Duodenal mucosa (tissue), 2 donors: ENCODE measurements at regions not wholly inside any gene's neighbourhood (a gene's known extent, or its start where the extent isn't known, plus 50 kb on each side); places are given as distances from the start of the nearest gene placed in this dataset.

Experiments
- H3K27ac ChIP-seq: one replicate; pipeline ENCODE4 v1.7.0; 2013; ENCODE audit warnings: low read depth, low read length
- H3K27me3 ChIP-seq, 2 donors: one replicate each; pipeline ENCODE4 v1.7.0; 2013; ENCODE audit warnings: low read length in 2 of 2, control low read depth in 1 of 2; ENCODE audit not compliant: insufficient read depth in 2 of 2, control insufficient read depth in 1 of 2
- H3K36me3 ChIP-seq, 2 donors: one replicate each; pipeline ENCODE4 v1.7.0; 2013; ENCODE audit warnings: low read length in 2 of 2, control low read depth in 1 of 2; ENCODE audit not compliant: insufficient read depth in 2 of 2, control insufficient read depth in 1 of 2
- H3K4me1 ChIP-seq, 2 donors: one replicate each; pipeline ENCODE4 v1.7.0; 2013; ENCODE audit warnings: low read length in 2 of 2, control low read depth in 1 of 2; ENCODE audit not compliant: insufficient read depth in 2 of 2, control insufficient read depth in 1 of 2
- H3K4me3 ChIP-seq, 2 donors: one replicate each; pipeline ENCODE4 v1.7.0; 2013; ENCODE audit warnings: low read length in 2 of 2, low read depth in 1 of 2
- H3K9ac ChIP-seq, 2 donors: one replicate each; pipeline ENCODE4 v1.7.0; 2013; ENCODE audit warnings: low read length in 2 of 2, low read depth in 1 of 2
- H3K9me3 ChIP-seq, 2 donors: one replicate each; pipeline ENCODE4 v1.7.0; 2013; ENCODE audit warnings: low read length in 2 of 2, control low read depth in 1 of 2; ENCODE audit not compliant: control insufficient read depth in 1 of 2

DNA sequence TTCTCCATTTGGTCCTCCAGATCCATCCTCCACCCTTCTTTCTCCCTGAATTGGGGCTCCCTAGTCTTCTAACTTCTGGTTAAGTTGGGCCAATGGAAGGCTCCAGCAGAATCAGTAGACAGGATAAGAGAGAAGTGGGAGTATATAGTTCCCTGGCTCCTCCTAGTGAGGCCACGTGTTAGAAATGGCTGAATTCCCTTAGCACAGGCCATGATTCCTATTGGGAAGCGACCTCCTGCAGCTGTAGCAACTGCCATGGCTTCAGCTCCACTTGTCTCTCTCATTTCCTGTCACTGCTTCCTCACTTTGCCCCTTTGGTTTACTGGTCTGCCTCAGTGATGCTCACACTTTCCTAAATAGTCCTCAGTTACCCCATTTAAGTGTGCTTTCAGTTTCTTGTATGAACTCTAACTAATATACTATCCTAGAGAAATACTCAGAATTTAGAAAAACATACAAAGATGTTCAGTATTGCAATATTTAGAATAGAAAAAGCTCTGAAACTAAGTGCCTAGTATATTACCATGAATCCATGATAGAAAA lies 104.8 kb upstream of the SMARCA2 start:
- H3K4me1 ChIP-seq: no peaks in the 10 kb centered on the region
- H3K4me3 ChIP-seq: no peak overlapping the region
- H3K27ac ChIP-seq: no peak overlapping the region
- H3K9me3 ChIP-seq: no peaks in the 10 kb centered on the region
- H3K9ac ChIP-seq: no peak overlapping the region
- no peaks in the 10 kb centered on the region for H3K27me3 ChIP-seq
- H3K36me3 ChIP-seq: no peaks in the 10 kb centered on the region

DNA sequence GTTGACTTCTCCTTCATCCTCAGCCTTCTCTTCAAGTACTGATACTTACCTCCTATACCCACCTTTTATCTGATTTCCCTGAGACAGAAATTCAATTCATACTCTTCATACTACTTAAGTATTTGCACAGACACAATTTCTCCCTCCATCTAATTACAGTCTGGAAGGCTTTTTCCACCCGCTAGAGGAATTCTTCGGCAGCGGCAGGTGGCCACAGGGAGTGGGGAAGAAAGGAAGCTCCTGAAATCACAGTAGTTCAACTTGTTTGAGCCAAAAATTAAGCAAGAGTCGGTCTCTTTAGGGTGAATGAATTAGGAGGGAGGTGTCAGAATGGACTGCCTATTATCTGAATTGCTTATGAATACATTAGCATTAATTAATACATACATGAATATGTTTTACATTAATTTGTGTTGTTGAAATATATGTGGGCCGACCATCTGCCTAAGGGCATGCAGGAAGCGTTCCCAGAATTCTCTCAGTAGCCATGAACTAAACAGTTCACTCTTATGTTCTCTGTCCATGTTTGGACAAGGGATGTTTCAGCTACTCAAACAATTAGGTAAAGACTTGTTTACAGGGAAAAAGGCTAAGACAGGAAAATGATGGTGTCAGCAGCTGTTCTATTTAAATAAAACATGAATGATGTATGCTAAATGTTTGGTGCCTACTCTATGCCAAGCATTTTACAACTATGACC lies 101.4 kb upstream of the SMARCA2 start:
- H3K9ac ChIP-seq: no peak overlapping the region
- no peaks in the 10 kb centered on the region for H3K27me3 ChIP-seq
- H3K4me1 ChIP-seq: no peaks in the 10 kb centered on the region
- H3K27ac ChIP-seq: no peak overlapping the region
- H3K36me3 ChIP-seq: no peaks in the 10 kb centered on the region
- H3K4me3 ChIP-seq: no peak overlapping the region
- no peaks in the 10 kb centered on the region for H3K9me3 ChIP-seq

DNA sequence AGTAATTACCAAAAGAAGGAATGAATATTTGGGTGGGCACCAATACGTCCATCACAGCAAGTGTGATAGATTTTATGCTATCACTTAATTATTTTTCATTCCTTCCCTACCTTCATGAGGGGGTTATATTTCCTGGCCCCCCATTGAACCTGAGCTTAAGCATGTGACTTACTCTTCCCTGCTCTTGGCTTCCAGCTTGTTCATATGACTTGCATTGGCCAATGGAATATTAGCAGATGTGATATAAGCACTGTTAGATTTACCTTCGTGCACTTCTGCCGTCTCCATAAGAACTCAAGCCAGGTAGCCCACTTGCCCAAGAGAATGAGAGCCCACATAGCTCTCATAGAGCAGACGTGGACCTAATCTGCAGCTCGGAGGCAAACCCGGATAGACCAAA lies 99.1 kb upstream of the SMARCA2 start:
- H3K4me1 ChIP-seq: no peaks in the 10 kb centered on the region
- no peak overlapping the region for H3K27ac ChIP-seq
- no peaks in the 10 kb centered on the region for H3K9me3 ChIP-seq
- no peaks in the 10 kb centered on the region for H3K36me3 ChIP-seq
- peak overlapping the region; percentile 13 to 55 for H3K4me3 ChIP-seq
- no peaks in the 10 kb centered on the region for H3K27me3 ChIP-seq
- no peak overlapping the region for H3K9ac ChIP-seq

DNA sequence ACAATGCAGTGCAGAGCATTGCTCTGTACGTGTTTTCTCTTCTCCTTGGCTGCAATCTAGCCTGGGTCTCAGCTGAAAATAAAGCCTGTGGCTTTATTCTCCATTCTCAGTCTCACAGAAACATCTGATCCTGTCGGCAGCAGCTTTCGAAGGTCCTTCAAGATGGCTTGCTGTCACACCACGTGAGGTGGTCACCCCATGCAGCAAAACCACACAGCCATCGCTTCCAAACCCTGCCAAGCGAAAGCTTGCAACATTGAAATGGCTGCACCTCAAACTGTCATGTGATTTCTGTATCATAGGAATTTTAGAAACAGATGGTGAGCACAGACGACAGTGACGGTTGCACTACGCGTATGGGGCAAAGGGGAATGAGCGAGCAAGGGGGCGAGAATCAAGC lies 98.5 kb upstream of the SMARCA2 start:
- Histone ChIP-seq H3K36me3 (no peaks in the 10 kb centered on the region), H3K27me3 (no peaks in the 10 kb centered on the region), H3K4me1 (no peaks in the 10 kb centered on the region), H3K27ac (no peak overlapping the region), H3K4me3 (no peak overlapping the region), H3K9me3 (no peaks in the 10 kb centered on the region), H3K9ac (no peak overlapping the region)

GRCh38 chr9:1917396-1917935 lies 97.7 kb upstream of the SMARCA2 start:
- Histone ChIP-seq H3K4me3 (no peak overlapping the region), H3K9me3 (no peaks in the 10 kb centered on the region), H3K27me3 (no peaks in the 10 kb centered on the region), H3K9ac (no peak overlapping the region), H3K4me1 (no peaks in the 10 kb centered on the region), H3K36me3 (no peaks in the 10 kb centered on the region), H3K27ac (no peak overlapping the region)

DNA sequence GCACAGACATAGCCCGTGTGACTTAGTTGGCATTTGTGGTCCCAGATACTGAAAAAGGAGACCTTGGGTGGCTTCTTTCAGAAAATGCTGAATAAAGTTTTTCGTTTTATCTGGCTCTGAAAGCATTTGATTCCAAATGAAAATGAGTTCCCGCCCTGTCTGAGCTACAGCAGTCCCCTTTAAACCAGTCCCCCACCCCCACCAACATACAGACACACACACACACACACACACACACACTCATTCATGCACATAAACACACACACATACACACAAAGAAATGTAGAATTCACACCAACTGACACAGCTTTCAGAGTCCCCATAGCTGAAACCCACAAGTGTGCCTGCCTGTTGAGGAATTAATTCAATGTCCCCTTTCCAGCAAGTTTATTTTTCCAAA lies 97.0 kb upstream of the SMARCA2 start:
- Histone ChIP-seq H3K27ac (no peak overlapping the region), H3K9me3 (no peaks in the 10 kb centered on the region), H3K27me3 (no peaks in the 10 kb centered on the region), H3K4me1 (no peaks in the 10 kb centered on the region), H3K36me3 (no peaks in the 10 kb centered on the region), H3K9ac (no peak overlapping the region), H3K4me3 (no peak overlapping the region)

DNA sequence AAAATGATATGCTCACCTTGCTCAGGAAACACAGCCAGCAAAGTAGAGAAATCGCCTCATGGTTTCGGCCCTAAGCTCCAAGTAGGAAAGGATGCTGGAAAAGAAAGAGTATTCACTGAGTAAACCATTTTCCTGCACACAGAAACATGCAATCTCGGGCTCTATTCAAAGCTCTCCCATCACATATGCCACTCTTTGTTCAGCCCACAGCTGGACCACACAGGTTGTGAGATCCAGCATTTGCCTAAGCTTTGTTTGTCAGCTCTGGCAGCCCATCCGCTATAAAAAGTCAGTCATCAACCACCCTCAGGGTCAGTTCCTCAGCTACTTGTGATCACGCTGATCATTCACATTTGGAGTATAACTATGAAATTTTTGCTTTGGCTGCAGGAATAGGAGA lies 96.5 kb upstream of the SMARCA2 start:
- H3K9me3 ChIP-seq: no peaks in the 10 kb centered on the region
- H3K4me3 ChIP-seq: no peak overlapping the region
- H3K4me1 ChIP-seq: no peaks in the 10 kb centered on the region
- no peak overlapping the region for H3K9ac ChIP-seq
- H3K36me3 ChIP-seq: no peaks in the 10 kb centered on the region
- H3K27me3 ChIP-seq: no peaks in the 10 kb centered on the region
- H3K27ac ChIP-seq: no peak overlapping the region

DNA sequence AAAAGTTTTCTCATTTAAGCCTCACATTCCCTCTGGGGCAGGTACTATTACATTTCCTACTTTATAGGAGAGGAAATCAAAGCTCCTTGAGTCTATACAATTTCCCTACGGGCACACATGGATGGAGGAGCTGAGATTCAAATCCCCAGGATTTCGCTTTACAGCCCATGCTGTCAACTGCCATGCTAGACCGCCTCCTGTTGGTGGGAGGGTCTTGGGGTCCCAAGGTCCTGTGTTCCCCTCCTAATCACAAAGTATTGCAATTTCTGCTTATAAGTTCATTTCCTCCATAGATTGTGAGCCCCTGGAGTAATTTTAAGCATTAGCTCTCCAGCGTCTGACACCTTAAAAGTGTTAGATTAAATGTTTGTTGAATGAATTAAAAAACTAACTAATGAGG lies 95.9 kb upstream of the SMARCA2 start:
- Histone ChIP-seq H3K27ac (no peak overlapping the region), H3K9me3 (no peaks in the 10 kb centered on the region), H3K36me3 (no peaks in the 10 kb centered on the region), H3K4me1 (no peaks in the 10 kb centered on the region), H3K4me3 (no peak overlapping the region), H3K27me3 (no peaks in the 10 kb centered on the region), H3K9ac (no peak overlapping the region)

GRCh38 chr9:1920386-1920785 lies 94.8 kb upstream of the SMARCA2 start:
- H3K9ac ChIP-seq: no peak overlapping the region
- no peaks in the 10 kb centered on the region for H3K9me3 ChIP-seq
- H3K36me3 ChIP-seq: no peaks in the 10 kb centered on the region

DNA sequence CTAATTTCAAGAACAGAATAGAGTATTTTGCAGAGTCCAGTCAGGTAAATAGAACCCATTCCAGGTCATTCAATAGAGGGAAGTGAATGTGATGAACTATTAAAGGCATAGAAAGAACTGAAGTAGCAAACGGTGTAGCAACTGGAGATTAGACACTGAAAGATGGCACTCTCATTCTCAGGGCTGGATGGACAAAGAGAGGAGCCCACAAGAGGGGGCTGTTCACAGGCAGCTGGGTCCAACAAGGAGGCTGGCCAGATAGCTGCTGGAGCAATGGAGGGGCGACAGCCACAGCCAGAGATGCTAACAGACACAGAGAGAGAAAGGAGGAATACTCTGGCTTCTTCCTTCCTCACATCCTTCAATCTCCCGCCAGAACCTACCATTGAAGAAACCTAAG lies 93.1 kb upstream of the SMARCA2 start:
- H3K4me1 ChIP-seq: no peaks in the 10 kb centered on the region
- no peak overlapping the region for H3K27ac ChIP-seq
- H3K4me3 ChIP-seq: no peak overlapping the region
- no peaks in the 10 kb centered on the region for H3K27me3 ChIP-seq
- no peaks in the 10 kb centered on the region for H3K36me3 ChIP-seq
- H3K9me3 ChIP-seq: no peaks in the 10 kb centered on the region
- no peak overlapping the region for H3K9ac ChIP-seq

More at GRCh38 chr9:1920386-1920785, 94.8 kb upstream of the SMARCA2 start:
- Histone ChIP-seq H3K27ac (no peak overlapping the region), H3K4me3 (no peak overlapping the region), H3K4me1 (no peaks in the 10 kb centered on the region), H3K27me3 (no peaks in the 10 kb centered on the region)
